ENCODE measurements at regions not wholly inside any gene's neighbourhood (a gene's known extent, or its start where the extent isn't known, plus 50 kb on each side); places are given as distances from the start of the nearest gene placed in this dataset.

- no TSS peak for BruUV-seq (replicated peaks)
- H4K20me1 ChIP-seq (replicated peaks; ENCODE audit: control insufficient read depth, extremely low read depth, insufficient read depth, low read length), result no peaks in the 10 kb centered on the region
- H2AFZ ChIP-seq (ENCODE audit: low read depth, low read length), result peak overlapping the region; percentile 47
- intact Hi-C loops (cut with micrococcal nuclease) (loop anchor here (1.0 to 5.0 kb wide), 7 partner anchors 13 to 715 kb away; partner anchors contain the start of gene NAB1), dilution Hi-C loops (cut with MboI; ENCODE audit: extremely low pct_ligation_motif_present, low sequenced_read_pairs) (no loop called here)
- no peaks in the 10 kb centered on the region for H3K9me3 ChIP-seq (replicated peaks; ENCODE audit: control insufficient read depth, insufficient read depth, low read length)
- POLR2A ChIA-PET, result no interaction called here
- peak; percentile 74 for DNase-seq (ENCODE audit: low read depth, low spot score)
- no peak for FAIRE-seq
- TF ChIP-seq CTCF (IDR thresholded peaks at IDR 0.05; ENCODE audit: extremely low read depth in 1 of 2, insufficient read depth in 1 of 2, low read depth in 1 of 2, low read length in 2 of 2), result peak; percentile 36 to 40
- no peak for TF ChIP-seq EZH2 (IDR thresholded peaks at IDR 0.05; ENCODE audit: borderline replicate concordance, low read depth, low read length, severe bottlenecking)
- H3K4me2 ChIP-seq (ENCODE audit: insufficient read depth, low read length), result no peak overlapping the region
- H3K9ac ChIP-seq (replicated peaks; ENCODE audit: extremely low read depth, insufficient read depth, low read length), result no peak overlapping the region
- peaks cover 2% of the 10 kb centered on the region for H3K4me1 ChIP-seq (ENCODE audit: control insufficient read depth, extremely low read depth, insufficient read depth, low read length)
- H3K79me2 ChIP-seq (ENCODE audit: control insufficient read depth, insufficient read depth, low read length), result no peaks in the 10 kb centered on the region
- no peaks in the 10 kb centered on the region for H3K36me3 ChIP-seq (ENCODE audit: control insufficient read depth in 2 of 2, extremely low read depth in 1 of 2, insufficient read depth in 2 of 2, low read length in 2 of 2)
- peaks cover 0 to 3% of the 10 kb centered on the region in 2 experiments for H3K27me3 ChIP-seq (ENCODE audit: control insufficient read depth in 2 of 2, insufficient read depth in 2 of 2, low read length in 2 of 2)
- no peak overlapping the region for H3K4me3 ChIP-seq (replicated peaks in 1 of 3; ENCODE audit: insufficient read depth in 1 of 3, low read depth in 1 of 3, low read length in 3 of 3)
- no peaks in the 10 kb centered on the region for H3K9me1 ChIP-seq (replicated peaks; ENCODE audit: control insufficient read depth, extremely low read depth, insufficient read depth, low read length)
- CTCF ChIA-PET, result interaction anchor here (1.0 to 5.2 kb wide), 8 partner anchors 11 to 475 kb away, joined by 3 to 51 read pairs (median 5); no protein-coding TSS in a partner anchor
- H3K27ac ChIP-seq (ENCODE audit: insufficient read depth, low read depth, low read length), result no peak overlapping the region
Observed at GRCh38 chr2:190804182-190804795, 76.3 kb upstream of the GLS start.

GRCh38 chr2:190805126-190805525 is 75.5 kb upstream of the GLS start:
- intact Hi-C loops (cut with micrococcal nuclease) (loop anchor here (2.0 kb wide), 1 partner anchor 716 kb away; no protein-coding TSS in a partner anchor), dilution Hi-C loops (cut with MboI; ENCODE audit: extremely low pct_ligation_motif_present, low sequenced_read_pairs) (no loop called here)
- Histone ChIP-seq H3K9me1 (replicated peaks; ENCODE audit: control insufficient read depth, extremely low read depth, insufficient read depth, low read length) (no peaks in the 10 kb centered on the region), H3K27me3 (ENCODE audit: control insufficient read depth in 2 of 2, insufficient read depth in 2 of 2, low read length in 2 of 2) (peaks cover 0 to 3% of the 10 kb centered on the region in 2 experiments), H3K4me1 (ENCODE audit: control insufficient read depth, extremely low read depth, insufficient read depth, low read length) (peaks cover 2% of the 10 kb centered on the region), H3K4me3 (replicated peaks in 1 of 3; ENCODE audit: insufficient read depth in 1 of 3, low read depth in 1 of 3, low read length in 3 of 3) (no peak overlapping the region), H3K36me3 (ENCODE audit: control insufficient read depth in 2 of 2, extremely low read depth in 1 of 2, insufficient read depth in 2 of 2, low read length in 2 of 2) (no peaks in the 10 kb centered on the region), H3K27ac (ENCODE audit: insufficient read depth, low read depth, low read length) (no peak overlapping the region), H4K20me1 (replicated peaks; ENCODE audit: control insufficient read depth, extremely low read depth, insufficient read depth, low read length) (no peaks in the 10 kb centered on the region), H3K4me2 (ENCODE audit: insufficient read depth, low read length) (no peak overlapping the region), H3K79me2 (ENCODE audit: control insufficient read depth, insufficient read depth, low read length) (no peaks in the 10 kb centered on the region), H2AFZ (ENCODE audit: low read depth, low read length) (no peak overlapping the region), H3K9ac (replicated peaks; ENCODE audit: extremely low read depth, insufficient read depth, low read length) (no peak overlapping the region), H3K9me3 (replicated peaks; ENCODE audit: control insufficient read depth, insufficient read depth, low read length) (no peaks in the 10 kb centered on the region)
- no peak for TF ChIP-seq MYC (IDR thresholded peaks at IDR 0.05; ENCODE audit: low read depth, low read length)
- no peak for TF ChIP-seq GATA2 (IDR thresholded peaks at IDR 0.05; ENCODE audit: insufficient read depth, insufficient read length, low read depth, low read length)
- TF ChIP-seq POLR2A (IDR thresholded peaks at IDR 0.05; ENCODE audit: low read depth, low read length), result no peak
- no peak for TF ChIP-seq FOS (IDR thresholded peaks at IDR 0.05; ENCODE audit: borderline replicate concordance, insufficient read depth, low read length)
- TF ChIP-seq CTCF (IDR thresholded peaks at IDR 0.05; ENCODE audit: extremely low read depth in 1 of 2, insufficient read depth in 1 of 2, low read depth in 1 of 2, low read length in 2 of 2), result no peak
- no peak for TF ChIP-seq JUN (IDR thresholded peaks at IDR 0.05; ENCODE audit: borderline replicate concordance, insufficient read depth, insufficient read length, low read depth)
- no peak for TF ChIP-seq POLR2AphosphoS5 (IDR thresholded peaks at IDR 0.05; ENCODE audit: insufficient read depth, low read depth, low read length)
- TF ChIP-seq MAX (IDR thresholded peaks at IDR 0.05; ENCODE audit: insufficient read depth, insufficient read length), result no peak
- no peak for TF ChIP-seq EZH2 (IDR thresholded peaks at IDR 0.05; ENCODE audit: borderline replicate concordance, low read depth, low read length, severe bottlenecking)
- FAIRE-seq (no peak), DNase-seq (ENCODE audit: low read depth, low spot score) (no peak)
- BruUV-seq (replicated peaks), result no TSS peak
- ChIA-PET CTCF (interaction anchor here (0.6 to 5.2 kb wide), 8 partner anchors 9 to 476 kb away, joined by 3 to 51 read pairs (median 3); no protein-coding TSS in a partner anchor), POLR2A (no interaction called here)
